HK-2 (cell line): ENCODE measurements at regions not wholly inside any gene's neighbourhood (a gene's known extent, or its start where the extent isn't known, plus 50 kb on each side); places are given as distances from the start of the nearest gene placed in this dataset.

Experiments used
- DNase-seq: peaks from one replicate; pipeline ENCODE4 v3.0.0-alpha.2; 2018; ENCODE audit not compliant: unreplicated experiment

- peak; percentile 17 for DNase-seq
These were observed 59.0 kb downstream of the ING2 start for GRCh38 chr4:183563874-183564273.

GRCh38 chr4:183571350-183571941 is 66.6 kb downstream of the ING2 start:
- DNase-seq: no peak

GRCh38 chr4:183576701-183577404 is 72.0 kb downstream of the ING2 start:
- DNase-seq: no peak

GRCh38 chr4:183580370-183580769 is 75.5 kb downstream of the ING2 start:
- no peak for DNase-seq

- DNase-seq: no peak
These were observed 76.0 kb downstream of the ING2 start for GRCh38 chr4:183580849-183581248.

- DNase-seq: no peak
These were observed 72.2 kb downstream of the RWDD4 start for GRCh38 chr4:183586824-183587223.

GRCh38 chr4:183588169-183588675 is 70.8 kb downstream of the RWDD4 start:
- DNase-seq: no peak

GRCh38 chr4:183588691-183589090 is 70.3 kb downstream of the RWDD4 start:
- DNase-seq: no peak

GRCh38 chr4:183589461-183590099 is 69.4 kb downstream of the RWDD4 start:
- no peak for DNase-seq
